Effector memory CD4-positive, alpha-beta T cell (primary cell): ENCODE measurements at regions not wholly inside any gene's neighbourhood (a gene's known extent, or its start where the extent isn't known, plus 50 kb on each side); places are given as distances from the start of the nearest gene placed in this dataset.

Experiments
- DNase-seq, 3 donors: peaks; one replicate each; pipeline ENCODE4 v3.0.0-alpha.2; 2020
- H3K27ac ChIP-seq: 2 replicates; pipeline ENCODE4 v1.7.0; 2013; ENCODE audit warnings: mild to moderate bottlenecking, low read length, moderate library complexity; ENCODE audit not compliant: insufficient read depth, poor library complexity, severe bottlenecking
- H3K27me3 ChIP-seq: replicated peaks from 2 replicates; pipeline ENCODE4 v1.7.0; 2013; ENCODE audit warnings: mild to moderate bottlenecking, low read length; ENCODE audit not compliant: insufficient read depth, control insufficient read depth, poor library complexity, severe bottlenecking
- H3K36me3 ChIP-seq: 2 replicates; pipeline ENCODE4 v1.7.0; 2013; ENCODE audit warnings: mild to moderate bottlenecking, low read length, moderate library complexity; ENCODE audit not compliant: control insufficient read depth, insufficient read depth
- H3K4me1 ChIP-seq: 2 replicates; pipeline ENCODE4 v1.7.0; 2013; ENCODE audit warnings: low read length, mild to moderate bottlenecking; ENCODE audit not compliant: control insufficient read depth, insufficient read depth, poor library complexity, severe bottlenecking
- H3K4me3 ChIP-seq: 2 replicates; pipeline ENCODE4 v1.7.0; 2013; ENCODE audit warnings: low read length, low read depth, mild to moderate bottlenecking; ENCODE audit not compliant: insufficient read depth, poor library complexity, severe bottlenecking
- H3K9me3 ChIP-seq: 2 replicates; pipeline ENCODE4 v1.7.0; 2013; ENCODE audit warnings: mild to moderate bottlenecking, low read length, moderate library complexity; ENCODE audit not compliant: control insufficient read depth

DNA sequence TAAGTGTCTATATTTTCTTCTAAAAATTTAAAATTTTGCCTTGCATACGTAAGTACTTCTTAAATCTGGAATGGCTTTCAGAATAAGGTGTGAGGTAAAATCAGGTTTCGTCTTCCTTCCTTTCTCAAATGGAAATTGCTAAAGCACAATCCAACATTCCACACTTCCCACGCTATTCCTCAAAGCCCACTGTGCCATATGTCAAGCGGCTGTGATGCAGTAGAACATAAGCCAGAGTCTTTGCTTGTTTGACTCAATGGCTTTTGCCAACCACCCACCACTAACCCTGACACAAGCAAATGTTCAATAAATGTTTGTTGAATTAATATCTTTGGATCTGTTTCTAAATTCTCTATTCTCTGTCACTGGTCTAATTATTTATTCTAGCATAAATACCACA, 1199.7 kb upstream of the TENM3 start:
- Histone ChIP-seq H3K4me1 (no peaks in the 10 kb centered on the region), H3K36me3 (no peaks in the 10 kb centered on the region), H3K27ac (no peak overlapping the region), H3K27me3 (no peaks in the 10 kb centered on the region), H3K9me3 (no peaks in the 10 kb centered on the region), H3K4me3 (no peak overlapping the region)
- DNase-seq: no peak

DNA sequence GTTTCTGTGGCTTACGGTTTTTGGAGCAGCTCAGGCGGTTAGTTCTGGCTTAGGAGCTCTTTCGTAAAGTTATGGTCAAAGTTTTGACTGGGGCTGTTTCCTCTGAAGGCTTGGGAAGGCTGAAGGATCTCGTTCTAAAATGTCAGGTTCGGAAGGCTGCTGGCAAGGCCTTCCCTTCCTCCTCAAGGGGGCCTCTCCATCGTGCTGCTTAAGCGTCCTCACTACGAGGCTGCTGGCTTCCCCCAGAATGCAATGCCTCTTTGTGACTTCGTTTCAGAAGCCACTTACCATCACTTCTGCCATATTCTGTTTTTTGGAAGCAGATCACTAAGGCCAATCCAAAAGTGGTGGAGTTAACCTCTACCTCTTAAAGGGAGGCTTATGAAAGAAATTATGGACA, 1196.4 kb upstream of the TENM3 start:
- no peaks in the 10 kb centered on the region for H3K4me1 ChIP-seq
- H3K27ac ChIP-seq: no peak overlapping the region
- H3K27me3 ChIP-seq: no peaks in the 10 kb centered on the region
- no peak for DNase-seq
- no peak overlapping the region for H3K4me3 ChIP-seq
- no peaks in the 10 kb centered on the region for H3K9me3 ChIP-seq
- no peaks in the 10 kb centered on the region for H3K36me3 ChIP-seq

DNA sequence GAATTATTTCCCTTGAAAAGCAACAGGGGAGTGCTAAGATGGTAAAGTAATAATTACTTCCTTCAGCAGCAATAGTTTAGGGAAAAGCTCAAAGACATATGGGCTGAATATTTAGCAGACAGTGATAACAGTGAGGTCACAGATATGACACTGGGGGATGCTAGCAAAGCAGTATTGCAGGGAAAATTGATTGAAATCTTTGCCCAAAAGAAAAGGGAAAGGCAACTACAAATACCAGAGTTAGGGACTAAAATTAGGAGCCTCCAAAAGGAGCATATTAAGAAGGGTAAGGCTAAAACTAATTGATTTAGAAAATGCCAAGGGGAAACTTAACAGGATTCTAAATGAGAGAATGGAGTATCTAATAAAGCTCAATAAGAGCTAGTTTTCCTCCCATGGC, 1191.3 kb upstream of the TENM3 start:
- Histone ChIP-seq H3K4me1 (no peaks in the 10 kb centered on the region), H3K4me3 (no peak overlapping the region), H3K27ac (no peak overlapping the region), H3K27me3 (no peaks in the 10 kb centered on the region), H3K9me3 (no peaks in the 10 kb centered on the region), H3K36me3 (no peaks in the 10 kb centered on the region)
- DNase-seq: no peak

DNA sequence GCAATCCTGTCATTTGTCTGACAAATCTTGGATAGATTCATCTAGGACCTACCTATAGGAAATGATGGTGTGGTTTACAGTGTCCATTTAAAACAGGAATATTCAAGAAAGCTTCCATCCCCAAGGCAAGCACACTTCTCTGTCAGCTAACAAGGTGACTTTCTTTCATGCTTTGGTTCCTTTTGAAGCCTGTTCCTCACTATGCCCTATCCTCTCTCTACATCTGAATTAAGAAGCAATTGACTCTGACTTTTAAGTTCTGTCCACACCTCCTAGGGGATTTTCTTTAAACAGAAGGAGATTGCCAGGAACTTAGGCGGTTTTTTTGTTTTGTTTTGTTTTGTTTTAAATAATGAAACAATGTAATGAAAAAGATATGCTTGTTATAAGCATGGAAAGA, 1181.4 kb upstream of the TENM3 start:
- H3K36me3 ChIP-seq: no peaks in the 10 kb centered on the region
- no peak for DNase-seq
- H3K9me3 ChIP-seq: no peaks in the 10 kb centered on the region
- no peak overlapping the region for H3K27ac ChIP-seq
- H3K4me1 ChIP-seq: no peaks in the 10 kb centered on the region
- no peaks in the 10 kb centered on the region for H3K27me3 ChIP-seq
- no peak overlapping the region for H3K4me3 ChIP-seq

DNA sequence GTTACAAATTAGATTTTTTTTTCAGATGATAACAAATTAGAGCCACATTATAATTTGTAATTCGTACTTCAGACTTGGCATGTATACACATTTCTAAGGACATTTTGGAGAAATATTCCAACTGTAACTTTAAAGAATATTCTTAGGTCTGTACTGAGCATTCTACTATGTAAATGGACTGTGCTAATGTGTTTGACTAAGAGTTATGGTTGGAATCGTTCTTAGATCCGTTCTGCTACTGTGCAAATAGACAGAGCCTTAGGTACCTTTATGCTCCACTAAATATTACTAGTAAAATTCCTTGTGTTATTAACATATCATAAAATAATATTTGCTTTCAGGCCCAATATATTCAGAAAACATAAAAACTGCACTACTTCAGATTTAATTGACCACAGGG, 1180.0 kb upstream of the TENM3 start:
- H3K27me3 ChIP-seq: no peaks in the 10 kb centered on the region
- no peaks in the 10 kb centered on the region for H3K36me3 ChIP-seq
- H3K9me3 ChIP-seq: no peaks in the 10 kb centered on the region
- no peaks in the 10 kb centered on the region for H3K4me1 ChIP-seq
- DNase-seq: no peak
- no peak overlapping the region for H3K27ac ChIP-seq
- no peak overlapping the region for H3K4me3 ChIP-seq

- H3K36me3 ChIP-seq: no peaks in the 10 kb centered on the region
- no peaks in the 10 kb centered on the region for H3K27me3 ChIP-seq
- H3K4me1 ChIP-seq: no peaks in the 10 kb centered on the region
- no peak overlapping the region for H3K27ac ChIP-seq
- no peaks in the 10 kb centered on the region for H3K9me3 ChIP-seq
- no peak for DNase-seq
- H3K4me3 ChIP-seq: no peak overlapping the region
These were observed 1165.9 kb upstream of the TENM3 start for GRCh38 chr4:181077341-181077740.

GRCh38 chr4:181078196-181078595, 1165.0 kb upstream of the TENM3 start:
- Histone ChIP-seq H3K27me3 (no peaks in the 10 kb centered on the region), H3K4me3 (no peak overlapping the region), H3K27ac (no peak overlapping the region), H3K4me1 (no peaks in the 10 kb centered on the region), H3K36me3 (no peaks in the 10 kb centered on the region), H3K9me3 (no peaks in the 10 kb centered on the region)
- DNase-seq: no peak

DNA sequence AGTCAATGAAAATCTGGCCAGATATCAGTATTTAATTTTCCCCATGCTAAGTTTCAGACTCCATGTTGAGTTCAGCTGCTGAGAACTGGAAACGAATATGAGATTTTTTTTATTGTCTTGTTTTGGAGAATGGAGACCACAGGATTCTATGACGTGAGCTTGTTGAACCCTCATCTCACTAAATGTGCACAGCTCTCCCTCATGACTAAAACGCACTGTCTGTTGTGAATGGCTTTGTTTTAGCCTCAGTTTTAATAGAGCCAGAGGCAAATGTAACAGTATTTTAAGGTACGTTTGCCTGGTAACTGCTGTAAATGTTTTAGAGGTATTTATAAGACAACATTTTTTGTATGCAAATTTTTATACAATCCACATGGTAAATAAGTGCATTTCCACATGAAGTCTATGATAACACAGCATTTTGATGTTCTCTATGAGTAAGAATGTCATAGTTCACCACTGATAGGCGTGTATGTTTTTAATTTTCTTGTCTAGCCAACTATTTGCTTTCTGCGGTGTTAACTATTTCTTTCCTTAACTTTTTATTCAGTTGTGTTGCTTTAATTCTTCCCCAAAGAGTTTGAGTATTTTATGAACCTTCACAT, 1159.3 kb upstream of the TENM3 start:
- Histone ChIP-seq H3K27ac (no peak overlapping the region), H3K36me3 (no peaks in the 10 kb centered on the region), H3K9me3 (no peaks in the 10 kb centered on the region), H3K27me3 (no peaks in the 10 kb centered on the region), H3K4me3 (no peak overlapping the region), H3K4me1 (no peaks in the 10 kb centered on the region)
- no peak for DNase-seq

DNA sequence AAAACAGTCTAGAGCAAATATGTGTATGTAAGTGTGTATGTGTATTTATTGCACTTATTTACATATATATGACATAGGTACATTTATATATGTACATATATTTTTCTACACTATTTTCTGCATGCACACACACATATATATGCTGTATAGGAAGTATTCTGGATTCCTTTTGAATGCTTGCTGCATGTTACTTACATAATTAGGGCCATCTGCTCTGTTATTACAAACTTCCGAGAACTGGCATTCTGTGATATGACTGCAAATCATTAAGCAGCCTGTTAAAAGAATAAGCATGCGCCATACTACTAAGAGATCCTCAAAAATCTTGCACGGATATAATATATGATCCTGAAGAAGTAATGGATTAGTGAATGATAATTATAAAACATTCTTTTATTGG, 1157.6 kb upstream of the TENM3 start:
- H3K4me1 ChIP-seq: no peaks in the 10 kb centered on the region
- H3K36me3 ChIP-seq: no peaks in the 10 kb centered on the region
- no peak for DNase-seq
- H3K27me3 ChIP-seq: no peaks in the 10 kb centered on the region
- no peak overlapping the region for H3K27ac ChIP-seq
- no peaks in the 10 kb centered on the region for H3K9me3 ChIP-seq
- H3K4me3 ChIP-seq: no peak overlapping the region

DNA sequence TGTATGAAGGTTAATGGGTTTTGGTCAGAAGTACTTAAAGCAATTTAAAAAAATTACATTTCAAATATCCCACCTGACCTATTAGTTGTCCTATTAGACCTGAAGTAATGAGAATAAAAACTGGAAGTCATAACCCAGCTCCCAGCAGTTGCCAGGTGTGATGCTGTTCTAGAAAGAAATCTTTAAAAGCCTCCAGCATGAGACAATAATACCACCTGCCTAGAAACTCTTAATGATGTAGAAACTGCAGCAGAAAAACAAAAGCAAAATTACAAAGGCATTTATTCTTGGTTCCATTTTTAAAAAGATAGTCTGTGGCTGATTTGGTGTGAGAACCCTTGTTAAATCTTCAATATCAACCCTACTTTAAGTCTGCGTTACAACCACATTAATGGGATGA, 1137.7 kb upstream of the TENM3 start:
- no peak for DNase-seq
- no peak overlapping the region for H3K4me3 ChIP-seq
- H3K9me3 ChIP-seq: no peaks in the 10 kb centered on the region
- H3K36me3 ChIP-seq: no peaks in the 10 kb centered on the region
- no peaks in the 10 kb centered on the region for H3K4me1 ChIP-seq
- no peak overlapping the region for H3K27ac ChIP-seq
- no peaks in the 10 kb centered on the region for H3K27me3 ChIP-seq

DNA sequence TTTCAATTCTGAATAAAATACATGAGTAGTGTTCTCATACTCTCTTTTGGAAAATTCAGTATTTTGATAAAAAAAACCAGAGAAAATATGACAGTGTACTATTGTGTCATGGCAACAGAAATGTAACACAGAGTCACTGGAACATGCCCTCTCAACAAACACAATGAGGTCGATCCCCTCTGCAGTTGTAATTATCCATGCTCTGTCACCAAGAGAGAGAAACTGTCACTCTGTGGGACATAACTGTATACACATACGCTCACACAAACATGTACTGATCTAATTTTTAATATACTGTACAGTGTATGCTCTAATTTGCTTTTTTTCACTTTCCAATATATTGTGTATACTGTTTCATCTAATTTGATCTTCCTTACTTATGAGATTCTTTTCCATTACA, 1136.8 kb upstream of the TENM3 start:
- Histone ChIP-seq H3K4me1 (no peaks in the 10 kb centered on the region), H3K27me3 (no peaks in the 10 kb centered on the region), H3K27ac (no peak overlapping the region), H3K9me3 (no peaks in the 10 kb centered on the region), H3K4me3 (no peak overlapping the region), H3K36me3 (no peaks in the 10 kb centered on the region)
- DNase-seq: no peak
